VCaP (cell line): ENCODE measurements at regions not wholly inside any gene's neighbourhood (a gene's known extent, or its start where the extent isn't known, plus 50 kb on each side); places are given as distances from the start of the nearest gene placed in this dataset.
"Not testable (repeated sequence)": the region's sequence is repeated elsewhere in the genome, so short reads cannot be mapped to it uniquely, and the experiment has no call there.

Source experiments
- H3K27ac ChIP-seq: fragments of 450-650 bp; 2 replicates; pipeline ENCODE4 v1.5.1; 2017
- TF ChIP-seq, protein P1 (sequence below): fragments of 450-650 bp; conservative IDR thresholded peaks from 2 replicates; pipeline ENCODE4 v1.5.1; 2017; ENCODE audit warnings: mild to moderate bottlenecking, moderate library complexity

DNA sequence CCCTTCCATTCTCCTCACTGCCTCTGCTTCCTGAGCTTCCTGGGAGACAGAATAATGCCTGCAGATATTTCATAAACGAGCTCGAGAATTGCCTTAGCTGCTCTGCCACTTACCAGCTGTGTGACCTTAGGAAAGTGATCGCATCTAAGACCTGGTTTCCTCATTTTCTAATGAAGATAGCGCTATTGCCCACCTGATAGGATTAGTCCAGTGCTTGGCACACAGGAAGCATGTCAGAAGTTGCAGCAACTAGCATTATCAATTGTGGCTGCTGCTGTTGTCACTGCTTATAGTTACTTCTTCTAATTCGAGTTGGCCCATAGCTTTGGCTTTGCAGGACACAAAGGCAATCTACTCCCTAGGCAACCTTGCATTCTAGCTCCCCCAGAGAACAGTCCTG, 305.5 kb upstream of the SGK1 start:
- TF ChIP-seq, protein P1, sequence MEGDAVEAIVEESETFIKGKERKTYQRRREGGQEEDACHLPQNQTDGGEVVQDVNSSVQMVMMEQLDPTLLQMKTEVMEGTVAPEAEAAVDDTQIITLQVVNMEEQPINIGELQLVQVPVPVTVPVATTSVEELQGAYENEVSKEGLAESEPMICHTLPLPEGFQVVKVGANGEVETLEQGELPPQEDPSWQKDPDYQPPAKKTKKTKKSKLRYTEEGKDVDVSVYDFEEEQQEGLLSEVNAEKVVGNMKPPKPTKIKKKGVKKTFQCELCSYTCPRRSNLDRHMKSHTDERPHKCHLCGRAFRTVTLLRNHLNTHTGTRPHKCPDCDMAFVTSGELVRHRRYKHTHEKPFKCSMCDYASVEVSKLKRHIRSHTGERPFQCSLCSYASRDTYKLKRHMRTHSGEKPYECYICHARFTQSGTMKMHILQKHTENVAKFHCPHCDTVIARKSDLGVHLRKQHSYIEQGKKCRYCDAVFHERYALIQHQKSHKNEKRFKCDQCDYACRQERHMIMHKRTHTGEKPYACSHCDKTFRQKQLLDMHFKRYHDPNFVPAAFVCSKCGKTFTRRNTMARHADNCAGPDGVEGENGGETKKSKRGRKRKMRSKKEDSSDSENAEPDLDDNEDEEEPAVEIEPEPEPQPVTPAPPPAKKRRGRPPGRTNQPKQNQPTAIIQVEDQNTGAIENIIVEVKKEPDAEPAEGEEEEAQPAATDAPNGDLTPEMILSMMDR, result no peak
- no peak overlapping the region for H3K27ac ChIP-seq

DNA sequence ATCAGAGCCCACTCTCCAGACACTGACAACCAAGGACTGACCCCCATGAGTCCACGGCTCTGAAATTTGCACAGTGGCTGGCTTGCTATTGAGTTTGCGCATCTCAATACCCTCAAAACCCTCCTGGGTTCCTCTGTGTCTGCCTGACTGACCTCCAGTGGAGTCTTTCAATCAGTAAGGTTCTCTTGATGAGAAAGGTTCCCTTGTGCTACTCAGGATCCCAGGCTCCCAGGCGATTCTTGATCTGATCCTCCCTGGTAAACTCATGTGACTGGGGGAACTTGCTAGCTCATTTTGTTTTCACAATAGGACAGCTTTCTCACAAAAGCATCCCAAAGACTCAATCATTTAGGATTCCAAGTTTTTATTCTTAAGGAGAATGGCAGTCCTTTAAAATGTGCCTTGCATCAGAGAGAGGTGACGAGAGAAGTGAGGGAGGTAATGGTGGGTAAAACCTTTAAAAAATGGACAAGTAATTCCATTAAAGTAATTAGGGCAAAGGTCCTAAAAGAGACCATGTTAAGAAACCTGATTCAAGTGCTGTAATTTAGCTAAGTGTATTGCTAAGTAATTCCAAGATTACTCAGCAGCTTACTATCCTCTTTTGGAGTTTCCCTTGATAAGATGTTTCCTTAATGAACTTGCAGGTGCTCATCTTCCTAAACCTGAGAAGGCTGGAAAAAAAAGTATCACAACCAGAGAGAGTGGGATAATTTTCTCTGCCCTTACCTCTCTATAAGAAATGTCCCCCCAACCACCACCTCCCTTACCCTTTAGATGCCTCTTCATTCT, 304.7 kb upstream of the SGK1 start:
- H3K27ac ChIP-seq, result peak overlapping the region; percentile 11; the same call in 1 of the 2 replicates
- TF ChIP-seq, protein P1, result no peak

DNA sequence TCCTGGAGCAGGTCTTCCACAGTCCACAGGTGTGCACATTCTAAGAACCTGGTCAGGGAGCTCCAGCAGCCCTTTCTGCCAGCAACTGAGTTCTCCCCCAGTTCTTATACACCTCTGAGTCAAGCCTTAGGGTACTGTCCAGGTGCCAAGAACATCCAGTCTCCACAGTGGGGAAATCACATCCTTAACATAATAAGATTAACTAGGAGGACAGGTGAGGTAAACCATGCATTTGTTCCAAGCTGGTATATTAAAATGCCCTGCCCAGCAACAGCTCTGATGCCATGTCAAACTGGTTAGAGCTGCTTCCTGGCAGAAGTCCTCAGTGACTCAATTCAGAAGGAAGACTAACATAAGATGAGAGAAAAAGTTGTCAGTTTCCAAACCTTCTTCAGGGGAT, 303.9 kb upstream of the SGK1 start:
- H3K27ac ChIP-seq, result peak overlapping the region; percentile 11; the same call in 1 of the 2 replicates
- TF ChIP-seq, protein P1, result no peak

DNA sequence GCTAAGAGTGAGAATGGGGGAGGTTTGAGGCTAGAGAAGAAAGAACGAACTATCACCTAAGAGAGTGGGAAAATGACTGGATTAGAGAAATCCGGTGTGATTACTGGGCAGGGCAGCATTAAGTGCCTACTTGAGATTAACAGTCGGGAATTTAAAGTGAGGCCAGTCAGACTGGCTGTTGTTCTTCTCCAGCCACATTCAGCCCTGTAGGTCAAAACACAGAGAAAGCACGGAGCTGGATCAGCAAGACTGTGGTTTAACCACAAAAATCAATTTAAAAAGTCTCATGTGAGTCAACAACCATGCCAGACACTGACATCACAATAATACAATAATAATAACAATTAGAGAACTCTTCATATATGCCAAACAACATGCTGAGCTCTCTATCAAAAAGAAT, 301.9 kb upstream of the SGK1 start:
- H3K27ac ChIP-seq, result no peak overlapping the region
- TF ChIP-seq, protein P1, result no peak

GRCh38 chr6:134619077-134619476, 301.2 kb upstream of the SGK1 start:
- H3K27ac ChIP-seq, result no peak overlapping the region
- TF ChIP-seq, protein P1, result no peak

- H3K27ac ChIP-seq, result no peak overlapping the region
- TF ChIP-seq, protein P1, result no peak
Observed at GRCh38 chr6:134614606-134615485, 296.9 kb upstream of the SGK1 start.

DNA sequence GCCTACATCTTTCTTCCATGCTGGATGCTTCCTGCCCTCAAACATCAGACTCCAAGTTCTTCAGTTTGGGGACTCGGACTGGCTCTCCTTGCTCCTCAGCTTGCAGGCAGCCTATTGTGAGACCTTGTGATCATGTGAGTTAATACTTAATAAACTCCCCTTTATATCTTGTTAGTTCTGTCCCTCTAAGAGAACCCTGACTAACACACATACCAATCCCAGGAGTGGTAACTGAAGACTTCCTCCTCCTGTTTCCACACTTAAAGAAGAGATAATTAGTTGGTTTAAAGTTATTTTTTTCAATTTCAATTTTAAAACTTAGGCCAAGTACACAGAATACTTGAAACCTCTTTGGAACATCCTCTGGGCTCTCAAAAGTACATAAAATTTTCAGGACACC, 294.2 kb upstream of the SGK1 start:
- H3K27ac ChIP-seq, result not testable (repeated sequence)
